ENCODE measurements at regions not wholly inside any gene's neighbourhood (a gene's known extent, or its start where the extent isn't known, plus 50 kb on each side); places are given as distances from the start of the nearest gene placed in this dataset.
"Not testable (repeated sequence)": the region's sequence is repeated elsewhere in the genome, so short reads cannot be mapped to it uniquely, and the experiment has no call there.

GRCh38 chr13:50543782-50544181, 299.7 kb downstream of the DLEU7 start:
- DNase-seq: no peak

- no peak for DNase-seq
Observed at GRCh38 chr13:50544211-50544610, 299.3 kb downstream of the DLEU7 start.

- DNase-seq: not testable (repeated sequence)
Observed at GRCh38 chr13:50547175-50547574, 296.3 kb downstream of the DLEU7 start.

GRCh38 chr13:50548586-50548985, 294.9 kb downstream of the DLEU7 start:
- DNase-seq: no peak

GRCh38 chr13:50549221-50549942, 294.1 kb downstream of the DLEU7 start:
- no peak for DNase-seq

- DNase-seq: no peak
Observed at GRCh38 chr13:50550151-50550550, 293.3 kb downstream of the DLEU7 start.

GRCh38 chr13:50552424-50552966, 291.0 kb downstream of the DLEU7 start:
- no peak for DNase-seq

GRCh38 chr13:50561739-50562138, 281.8 kb downstream of the DLEU7 start:
- DNase-seq: no peak

- no peak for DNase-seq
Observed at GRCh38 chr13:50566646-50567045, 276.8 kb downstream of the DLEU7 start.

- no peak for DNase-seq
Observed at GRCh38 chr13:50572129-50572528, 271.4 kb downstream of the DLEU7 start.

- DNase-seq: no peak
Observed at GRCh38 chr13:50573066-50573465, 270.4 kb downstream of the DLEU7 start.

- DNase-seq: no peak
Observed at GRCh38 chr13:50574731-50575130, 268.8 kb downstream of the DLEU7 start.

- no peak for DNase-seq
Observed at GRCh38 chr13:50575138-50575537, 268.4 kb downstream of the DLEU7 start.

GRCh38 chr13:50576156-50576555, 267.3 kb downstream of the DLEU7 start:
- no peak for DNase-seq

GRCh38 chr13:50577806-50578205, 265.7 kb downstream of the DLEU7 start:
- no peak for DNase-seq

- DNase-seq: no peak
Observed at GRCh38 chr13:50580684-50581305, 262.7 kb downstream of the DLEU7 start.

- DNase-seq: no peak
Observed at GRCh38 chr13:50581586-50582196, 261.8 kb downstream of the DLEU7 start.

- DNase-seq: no peak
Observed at GRCh38 chr13:50584856-50585580, 258.5 kb downstream of the DLEU7 start.

GRCh38 chr13:50585674-50586413, 257.6 kb downstream of the DLEU7 start:
- DNase-seq: no peak

GRCh38 chr13:50586414-50587083, 256.9 kb downstream of the DLEU7 start:
- DNase-seq: no peak

- DNase-seq: no peak
Observed at GRCh38 chr13:50587115-50587514, 256.4 kb downstream of the DLEU7 start.
